Mesothelial cell of epicardium (in vitro differentiated cells): ENCODE measurements at regions not wholly inside any gene's neighbourhood (a gene's known extent, or its start where the extent isn't known, plus 50 kb on each side); places are given as distances from the start of the nearest gene placed in this dataset.
"Not testable (repeated sequence)": the region's sequence is repeated elsewhere in the genome, so short reads cannot be mapped to it uniquely, and the experiment has no call there.

Source experiments
- DNase-seq, 2 experiments: peaks; one replicate each; pipeline ENCODE4 v3.0.0; 2021; ENCODE audit warnings: low spot score in 2 of 2; ENCODE audit not compliant: unreplicated experiment in 2 of 2
- H3K27ac Mint-ChIP-seq: 2 replicates; pipeline ENCODE4 v1.8.0; 2021; ENCODE audit warnings: mixed read lengths
- H3K27me3 Mint-ChIP-seq: 2 replicates; pipeline ENCODE4 v1.8.0; 2021; ENCODE audit warnings: low read depth, mixed read lengths
- H3K36me3 Mint-ChIP-seq: 2 replicates; pipeline ENCODE4 v1.8.0; 2021; ENCODE audit warnings: mixed read lengths
- H3K4me1 Mint-ChIP-seq: 2 replicates; pipeline ENCODE4 v1.8.0; 2021; ENCODE audit warnings: mixed read lengths
- H3K4me3 Mint-ChIP-seq: 2 replicates; pipeline ENCODE4 v1.8.0; 2021; ENCODE audit warnings: mild to moderate bottlenecking, moderate library complexity, mixed read lengths
- H3K9me3 Mint-ChIP-seq: 2 replicates; pipeline ENCODE4 v1.8.0; 2021; ENCODE audit warnings: mixed read lengths
- CTCF ChIP-seq: fragments of 200-600 bp; sonication (generic); IDR thresholded peaks from one replicate; pipeline ENCODE4 v1.5.0; 2021; ENCODE audit warnings: antibody characterized with exemption; ENCODE audit not compliant: unreplicated experiment

GRCh38 chr2:63740943-63741342, 100.8 kb upstream of the UGP2 start:
- Mint-ChIP-seq H3K9me3 (no peaks in the 10 kb centered on the region), H3K36me3 (no peaks in the 10 kb centered on the region), H3K27me3 (no peaks in the 10 kb centered on the region), H3K27ac (peak overlapping the region; percentile 26), H3K4me3 (no peak overlapping the region), H3K4me1 (peaks cover 67% of the 10 kb centered on the region)
- no peak for DNase-seq
- no peak for TF ChIP-seq CTCF

- Mint-ChIP-seq H3K36me3 (no peaks in the 10 kb centered on the region), H3K27me3 (no peaks in the 10 kb centered on the region), H3K27ac (peak overlapping the region; percentile 90), H3K9me3 (peaks cover 5% of the 10 kb centered on the region), H3K4me3 (no peak overlapping the region), H3K4me1 (peaks cover 56% of the 10 kb centered on the region)
- no peak for DNase-seq
- TF ChIP-seq CTCF = no peak
These were observed 99.7 kb upstream of the UGP2 start for GRCh38 chr2:63741884-63742579.

- H3K36me3 Mint-ChIP-seq = peaks cover 2% of the 10 kb centered on the region
- no peaks in the 10 kb centered on the region for H3K27me3 Mint-ChIP-seq
- peaks cover 10% of the 10 kb centered on the region for H3K9me3 Mint-ChIP-seq
- no peak for DNase-seq
- H3K4me1 Mint-ChIP-seq = peaks cover 51% of the 10 kb centered on the region
- TF ChIP-seq CTCF = no peak
- peak overlapping the region; percentile 90 for H3K27ac Mint-ChIP-seq
- H3K4me3 Mint-ChIP-seq = no peak overlapping the region
These were observed 99.1 kb upstream of the UGP2 start for GRCh38 chr2:63742580-63742976.

GRCh38 chr2:63743170-63743981, 98.3 kb upstream of the UGP2 start:
- DNase-seq = no peak
- peaks cover 2% of the 10 kb centered on the region for H3K36me3 Mint-ChIP-seq
- no peaks in the 10 kb centered on the region for H3K27me3 Mint-ChIP-seq
- H3K9me3 Mint-ChIP-seq = peaks cover 11% of the 10 kb centered on the region
- no peak overlapping the region for H3K4me3 Mint-ChIP-seq
- H3K27ac Mint-ChIP-seq = peak overlapping the region; percentile 53
- TF ChIP-seq CTCF = no peak
- peaks cover 43% of the 10 kb centered on the region for H3K4me1 Mint-ChIP-seq

- Mint-ChIP-seq H3K27me3 (no peaks in the 10 kb centered on the region), H3K4me3 (no peak overlapping the region), H3K27ac (peak overlapping the region; percentile 28), H3K36me3 (peaks cover 2% of the 10 kb centered on the region), H3K9me3 (peaks cover 18% of the 10 kb centered on the region), H3K4me1 (peaks cover 42% of the 10 kb centered on the region)
- TF ChIP-seq CTCF = no peak
- DNase-seq = no peak
These were observed 97.4 kb upstream of the UGP2 start for GRCh38 chr2:63743982-63744966.

- not testable (repeated sequence) for H3K4me3 Mint-ChIP-seq, H3K27me3 Mint-ChIP-seq, DNase-seq, H3K27ac Mint-ChIP-seq, H3K36me3 Mint-ChIP-seq
- peaks cover 18% of the 10 kb centered on the region for H3K9me3 Mint-ChIP-seq
- peaks cover 30% of the 10 kb centered on the region for H3K4me1 Mint-ChIP-seq
These were observed 95.1 kb upstream of the UGP2 start for GRCh38 chr2:63746548-63746947.
